ENCODE measurements at regions not wholly inside any gene's neighbourhood (a gene's known extent, or its start where the extent isn't known, plus 50 kb on each side); places are given as distances from the start of the nearest gene placed in this dataset.

- H3K4me1 ChIP-seq = no peaks in the 10 kb centered on the region
- no peaks in the 10 kb centered on the region for H3K9me3 ChIP-seq (replicated peaks)
Observed at GRCh38 chr4:45650545-45650944, 473.3 kb downstream of the GABRG1 start.

GRCh38 chr4:45648846-45649245 is 475.0 kb downstream of the GABRG1 start:
- Histone ChIP-seq H3K27ac (replicated peaks) (no peak overlapping the region), H3K9me3 (replicated peaks) (no peaks in the 10 kb centered on the region), H3K27me3 (ENCODE audit: low read depth) (no peaks in the 10 kb centered on the region), H3K4me3 (no peak overlapping the region), H3K4me1 (no peaks in the 10 kb centered on the region), H3K36me3 (no peaks in the 10 kb centered on the region)
- intact Hi-C loops (cut with micrococcal nuclease) = no loop called here
- DNase-seq = no peak
- TF ChIP-seq CTCF (IDR thresholded peaks at IDR 0.05; ENCODE audit: borderline replicate concordance) = no peak

More at GRCh38 chr4:45650545-45650944, 473.3 kb downstream of the GABRG1 start:
- DNase-seq = no peak
- H3K27me3 ChIP-seq (ENCODE audit: low read depth) = no peaks in the 10 kb centered on the region
- no peak overlapping the region for H3K4me3 ChIP-seq
- H3K27ac ChIP-seq (replicated peaks) = no peak overlapping the region
- intact Hi-C loops (cut with micrococcal nuclease) = no loop called here
- no peak for TF ChIP-seq CTCF (IDR thresholded peaks at IDR 0.05; ENCODE audit: borderline replicate concordance)
- H3K36me3 ChIP-seq = no peaks in the 10 kb centered on the region

GRCh38 chr4:45647823-45648222 is 476.0 kb downstream of the GABRG1 start:
- intact Hi-C loops (cut with micrococcal nuclease) = no loop called here
- no peak overlapping the region for H3K4me3 ChIP-seq
- no peaks in the 10 kb centered on the region for H3K36me3 ChIP-seq

GRCh38 chr4:45646885-45647590 is 476.8 kb downstream of the GABRG1 start:
- H3K27me3 ChIP-seq (ENCODE audit: low read depth) = no peaks in the 10 kb centered on the region
- TF ChIP-seq CTCF (IDR thresholded peaks at IDR 0.05; ENCODE audit: borderline replicate concordance) = no peak
- no peaks in the 10 kb centered on the region for H3K9me3 ChIP-seq (replicated peaks)
- H3K4me1 ChIP-seq = no peaks in the 10 kb centered on the region
- no peak overlapping the region for H3K4me3 ChIP-seq
- DNase-seq = no peak
- no peaks in the 10 kb centered on the region for H3K36me3 ChIP-seq
- intact Hi-C loops (cut with micrococcal nuclease) = no loop called here
- H3K27ac ChIP-seq (replicated peaks) = no peak overlapping the region

More at GRCh38 chr4:45647823-45648222, 476.0 kb downstream of the GABRG1 start:
- no peak overlapping the region for H3K27ac ChIP-seq (replicated peaks)
- no peak for DNase-seq
- no peak for TF ChIP-seq CTCF (IDR thresholded peaks at IDR 0.05; ENCODE audit: borderline replicate concordance)
- H3K4me1 ChIP-seq = no peaks in the 10 kb centered on the region
- H3K9me3 ChIP-seq (replicated peaks) = no peaks in the 10 kb centered on the region
- H3K27me3 ChIP-seq (ENCODE audit: low read depth) = no peaks in the 10 kb centered on the region

GRCh38 chr4:45640281-45640680 is 483.6 kb downstream of the GABRG1 start:
- intact Hi-C loops (cut with micrococcal nuclease) = no loop called here
- DNase-seq = no peak
- no peaks in the 10 kb centered on the region for H3K9me3 ChIP-seq (replicated peaks)
- H3K27ac ChIP-seq (replicated peaks) = no peak overlapping the region
- H3K27me3 ChIP-seq (ENCODE audit: low read depth) = no peaks in the 10 kb centered on the region
- TF ChIP-seq CTCF (IDR thresholded peaks at IDR 0.05; ENCODE audit: borderline replicate concordance) = no peak
- H3K4me3 ChIP-seq = no peak overlapping the region
- no peaks in the 10 kb centered on the region for H3K36me3 ChIP-seq
- H3K4me1 ChIP-seq = no peaks in the 10 kb centered on the region
